GM23248 (cell line): ENCODE measurements at regions not wholly inside any gene's neighbourhood (a gene's known extent, or its start where the extent isn't known, plus 50 kb on each side); places are given as distances from the start of the nearest gene placed in this dataset.

Source experiments
- DNase-seq: peaks from one replicate; pipeline ENCODE4 v3.0.0-alpha.2; 2015
- H2AFZ ChIP-seq: fragments of 200-600 bp; sonication (generic); 2 replicates; pipeline ENCODE4 v1.6.1; 2016; ENCODE audit warnings: antibody characterized with exemption
- H3F3A ChIP-seq: fragments of 200-600 bp; sonication (generic); 2 replicates; pipeline ENCODE4 v1.6.1; 2016; ENCODE audit warnings: mild to moderate bottlenecking, antibody characterized with exemption, mixed run types; ENCODE audit not compliant: insufficient read depth
- H3K27ac ChIP-seq: fragments of 200-600 bp; sonication (generic); 2 replicates; pipeline ENCODE4 v1.5.1; 2016; ENCODE audit warnings: mild to moderate bottlenecking
- H3K27me3 ChIP-seq: fragments of 200-600 bp; sonication (generic); replicated peaks from 2 replicates; pipeline ENCODE4 v1.6.1; 2016; ENCODE audit warnings: mild to moderate bottlenecking; ENCODE audit not compliant: insufficient read depth
- H3K36me3 ChIP-seq: fragments of 200-600 bp; sonication (generic); 2 replicates; pipeline ENCODE4 v1.6.1; 2016; ENCODE audit warnings: low read depth, mild to moderate bottlenecking
- H3K4me1 ChIP-seq: fragments of 200-600 bp; sonication (generic); 2 replicates; pipeline ENCODE4 v1.6.1; 2016; ENCODE audit warnings: mild to moderate bottlenecking; ENCODE audit not compliant: insufficient read depth
- H3K4me2 ChIP-seq: fragments of 200-600 bp; sonication (generic); one replicate; pipeline ENCODE4 v1.6.1; 2016; ENCODE audit warnings: mild to moderate bottlenecking; ENCODE audit not compliant: unreplicated experiment
- H3K4me3 ChIP-seq: fragments of 200-600 bp; sonication (generic); 2 replicates; pipeline ENCODE4 v1.5.1; 2016; ENCODE audit warnings: mild to moderate bottlenecking
- H3K79me2 ChIP-seq: fragments of 200-600 bp; sonication (generic); 2 replicates; pipeline ENCODE4 v1.6.1; 2016; ENCODE audit warnings: mild to moderate bottlenecking; ENCODE audit not compliant: insufficient read depth
- H3K9ac ChIP-seq: fragments of 200-600 bp; sonication (generic); 2 replicates; pipeline ENCODE4 v1.6.1; 2016; ENCODE audit warnings: mild to moderate bottlenecking
- H3K9me2 ChIP-seq: fragments of 200-600 bp; sonication (generic); 2 replicates; pipeline ENCODE4 v1.6.1; 2016; ENCODE audit warnings: mixed run types, mild to moderate bottlenecking, moderate library complexity; ENCODE audit not compliant: insufficient read depth
- H3K9me3 ChIP-seq: fragments of 200-600 bp; sonication (generic); one replicate; pipeline ENCODE4 v1.6.1; 2017; ENCODE audit warnings: low read depth
- H4K20me1 ChIP-seq: fragments of 200-600 bp; sonication (generic); 2 replicates; pipeline ENCODE4 v1.6.0; 2016; ENCODE audit not compliant: insufficient read depth
- EZH2 ChIP-seq: fragments of 200-600 bp; sonication (generic); IDR thresholded peaks from 2 replicates; pipeline ENCODE4 v1.6.1; 2018; ENCODE audit warnings: antibody characterized with exemption, mild to moderate bottlenecking; ENCODE audit not compliant: insufficient read depth, poor library complexity, severe bottlenecking
- EZH2phosphoT487 ChIP-seq: fragments of 200-600 bp; sonication (generic); IDR thresholded peaks from 2 replicates; pipeline ENCODE4 v1.6.1; 2018; ENCODE audit warnings: antibody characterized with exemption, moderate library complexity, mild to moderate bottlenecking, low read depth; ENCODE audit not compliant: insufficient read depth
- WGBS, 2 experiments: methylation state at CpG; one replicate each; pipeline ENCODE4 v1.1.6; 2015 to 2017; ENCODE audit warnings: low lambda C conversion rate in 2 of 2, low coverage in 1 of 2; ENCODE audit errors: missing lambda C conversion rate in 2 of 2; 5-methylcytosine and 5-hydroxymethylcytosine counted together
- in situ Hi-C: fragments of 300-500 bp; cut with MboI; formaldehyde crosslinking; loops from 2 replicates; pipeline ENCODE4 v1.15.0; 2020

GRCh38 chr1:8109216-8109615 is 83.1 kb upstream of the ERRFI1 start:
- H3F3A ChIP-seq: no peaks in the 10 kb centered on the region
- no peak overlapping the region for H3K4me2 ChIP-seq
- peaks cover 6% of the 10 kb centered on the region; the same call in 1 of the 2 replicates for H3K4me1 ChIP-seq
- H3K9ac ChIP-seq: no peak overlapping the region
- no peaks in the 10 kb centered on the region for H3K9me3 ChIP-seq
- H2AFZ ChIP-seq: no peak overlapping the region
- WGBS, 2 experiments: 86 to 96% methylated on average over 4 of the region's 4 CpGs
- H3K79me2 ChIP-seq: no peaks in the 10 kb centered on the region
- no peaks in the 10 kb centered on the region for H3K27me3 ChIP-seq
- no peak for TF ChIP-seq EZH2phosphoT487
- TF ChIP-seq EZH2: no peak
- H3K4me3 ChIP-seq: no peak overlapping the region
- in situ Hi-C loops: no loop called here
- no peaks in the 10 kb centered on the region for H3K9me2 ChIP-seq
- no peak overlapping the region for H3K27ac ChIP-seq
- H3K36me3 ChIP-seq: no peaks in the 10 kb centered on the region
- DNase-seq: no peak
- H4K20me1 ChIP-seq: no peaks in the 10 kb centered on the region

DNA sequence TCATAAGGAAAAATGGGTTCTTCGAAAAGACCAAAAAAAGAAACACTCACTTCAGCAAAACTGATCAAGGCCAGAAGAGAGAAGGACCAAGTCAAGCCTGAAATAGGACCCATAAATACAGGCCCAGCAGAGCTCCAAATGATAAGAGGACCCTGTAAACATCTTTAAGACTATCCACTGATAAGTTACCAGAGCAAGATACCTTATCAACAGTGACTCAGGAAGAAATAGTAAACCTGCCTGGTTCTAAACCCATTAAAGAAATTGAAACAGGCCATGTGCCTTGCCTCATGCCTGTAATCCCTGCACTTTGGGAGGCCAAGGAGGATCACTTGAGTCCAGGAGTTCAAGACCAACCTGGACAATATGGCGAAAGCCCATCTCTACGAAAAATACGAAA is 81.8 kb upstream of the ERRFI1 start:
- H3K9me3 ChIP-seq: no peaks in the 10 kb centered on the region
- TF ChIP-seq EZH2phosphoT487 (no peak), EZH2 (no peak)
- no peaks in the 10 kb centered on the region for H3F3A ChIP-seq
- no peak overlapping the region for H3K27ac ChIP-seq
- H3K4me2 ChIP-seq: no peak overlapping the region
- no peaks in the 10 kb centered on the region for H3K9me2 ChIP-seq
- in situ Hi-C loops: no loop called here
- no peak for DNase-seq
- no peak overlapping the region for H2AFZ ChIP-seq
- no peaks in the 10 kb centered on the region for H4K20me1 ChIP-seq
- H3K79me2 ChIP-seq: no peaks in the 10 kb centered on the region
- H3K4me3 ChIP-seq: no peak overlapping the region
- 88 to 96% methylated on average over 4 of the region's 4 CpGs for WGBS, 2 experiments
- H3K27me3 ChIP-seq: no peaks in the 10 kb centered on the region
- H3K36me3 ChIP-seq: no peaks in the 10 kb centered on the region
- H3K9ac ChIP-seq: no peak overlapping the region
- no peaks in the 10 kb centered on the region for H3K4me1 ChIP-seq

GRCh38 chr1:8104278-8105236 is 78.4 kb upstream of the ERRFI1 start:
- Histone ChIP-seq H3K79me2 (no peaks in the 10 kb centered on the region), H3F3A (no peaks in the 10 kb centered on the region), H3K36me3 (no peaks in the 10 kb centered on the region), H3K9me2 (no peaks in the 10 kb centered on the region), H3K4me1 (no peaks in the 10 kb centered on the region), H3K4me3 (no peak overlapping the region), H3K27ac (no peak overlapping the region), H3K9ac (no peak overlapping the region), H4K20me1 (no peaks in the 10 kb centered on the region), H2AFZ (no peak overlapping the region), H3K27me3 (no peaks in the 10 kb centered on the region), H3K4me2 (no peak overlapping the region), H3K9me3 (no peaks in the 10 kb centered on the region)
- in situ Hi-C loops: no loop called here
- no peak for DNase-seq
- WGBS, 2 experiments: 76 to 80% methylated on average over 16 of the region's 16 CpGs
- TF ChIP-seq EZH2phosphoT487 (no peak), EZH2 (no peak)

DNA sequence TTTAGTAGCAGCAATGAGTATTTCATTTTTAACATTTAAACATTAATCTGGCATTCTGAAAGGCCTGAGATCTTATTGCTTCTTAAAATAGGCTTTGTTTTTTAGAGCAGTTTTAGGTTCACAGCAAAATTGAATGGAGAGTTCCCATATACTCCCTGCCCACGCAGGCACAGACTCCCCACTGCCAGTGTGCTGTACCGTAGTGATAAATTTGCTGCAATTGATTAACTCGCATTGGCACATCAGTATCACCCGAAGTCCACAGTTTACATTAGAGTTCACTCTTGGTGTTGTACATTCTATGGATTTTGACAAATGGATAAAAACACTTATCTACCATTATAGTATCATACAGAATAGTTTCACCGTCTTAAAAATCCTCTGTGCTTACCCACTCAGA is 71.8 kb upstream of the ERRFI1 start:
- no peaks in the 10 kb centered on the region for H3K9me2 ChIP-seq
- no peak for DNase-seq
- no peak for TF ChIP-seq EZH2phosphoT487
- TF ChIP-seq EZH2: no peak
- peaks cover 44% of the 10 kb centered on the region for H3K4me1 ChIP-seq
- H3K4me3 ChIP-seq: no peak overlapping the region
- peaks cover 45% of the 10 kb centered on the region for H3F3A ChIP-seq
- in situ Hi-C loops: no loop called here
- peak overlapping the region; percentile 78 for H3K27ac ChIP-seq
- H3K79me2 ChIP-seq: no peaks in the 10 kb centered on the region
- no peaks in the 10 kb centered on the region for H4K20me1 ChIP-seq
- 77 to 82% methylated on average over 5 of the region's 5 CpGs for WGBS, 2 experiments
- H3K27me3 ChIP-seq: no peaks in the 10 kb centered on the region
- no peaks in the 10 kb centered on the region for H3K36me3 ChIP-seq
- H3K9me3 ChIP-seq: no peaks in the 10 kb centered on the region
- H2AFZ ChIP-seq: no peak overlapping the region
- peak overlapping the region; percentile 39 for H3K9ac ChIP-seq
- peak overlapping the region; percentile 72 for H3K4me2 ChIP-seq
